ENCODE measurements at regions not wholly inside any gene's neighbourhood (a gene's known extent, or its start where the extent isn't known, plus 50 kb on each side); places are given as distances from the start of the nearest gene placed in this dataset.
"Not testable (repeated sequence)": the region's sequence is repeated elsewhere in the genome, so short reads cannot be mapped to it uniquely, and the experiment has no call there.

DNA sequence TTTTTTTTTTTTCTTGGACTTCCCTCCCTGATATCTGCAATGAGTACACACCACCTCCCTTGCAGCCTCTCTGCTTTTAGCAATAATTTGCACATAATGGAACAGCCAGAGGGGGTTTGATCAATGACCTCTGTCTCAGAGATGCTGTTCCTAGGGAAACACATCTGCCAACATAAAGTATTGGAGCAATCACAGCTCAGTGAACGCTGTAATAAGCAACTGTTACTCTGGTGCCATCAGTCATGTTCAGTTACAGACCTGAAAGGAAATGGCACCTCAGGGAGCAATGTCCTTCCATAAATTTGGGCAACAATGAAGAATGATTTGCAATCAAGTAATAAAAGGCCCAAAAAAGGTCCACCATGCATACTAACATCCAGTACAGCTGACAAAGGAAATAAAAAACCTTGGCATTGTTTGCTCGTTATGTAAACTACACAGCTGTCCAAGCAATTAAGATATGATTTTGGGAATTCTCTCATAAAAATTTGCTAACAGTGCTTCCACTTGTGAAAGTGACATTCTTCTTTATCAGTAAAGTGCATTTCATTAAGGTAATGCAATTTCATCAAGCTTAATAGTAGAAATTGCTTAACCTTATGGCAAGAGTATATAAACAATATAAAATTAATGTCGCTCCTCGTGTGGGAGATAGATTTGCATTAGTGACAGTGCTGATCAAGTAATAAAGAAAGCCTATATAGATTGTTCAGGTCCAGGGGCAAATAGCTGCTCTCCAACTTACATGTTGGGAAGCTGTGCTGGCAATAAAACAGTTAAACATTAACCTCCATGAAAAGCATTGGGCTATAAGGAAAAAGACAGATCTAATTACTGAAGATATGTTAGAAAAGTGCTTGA is 167.8 kb downstream of the RASEF start:
- no peak for DNase-seq (ENCODE audit: low read depth)

DNA sequence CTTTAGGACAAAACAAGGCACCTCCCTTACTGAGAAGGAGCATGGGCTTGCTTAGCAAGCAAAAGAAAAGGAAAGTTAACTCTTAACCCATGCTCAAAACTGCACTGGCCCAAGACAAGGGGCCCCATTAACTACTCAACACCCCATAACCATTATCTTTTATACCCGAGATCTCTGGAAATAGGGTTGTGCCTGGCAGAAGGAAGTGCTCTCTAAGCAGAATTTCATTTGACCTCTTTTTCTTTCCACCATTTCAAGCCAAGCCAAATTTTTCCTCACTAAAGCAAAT is 167.2 kb downstream of the RASEF start:
- no peak for DNase-seq (ENCODE audit: low read depth)

- DNase-seq (ENCODE audit: low read depth) = peak; percentile 10
These were observed 159.4 kb downstream of the RASEF start for GRCh38 chr9:82903503-82903902.

GRCh38 chr9:82911996-82912395 is 150.9 kb downstream of the RASEF start:
- no peak for DNase-seq (ENCODE audit: low read depth)

DNA sequence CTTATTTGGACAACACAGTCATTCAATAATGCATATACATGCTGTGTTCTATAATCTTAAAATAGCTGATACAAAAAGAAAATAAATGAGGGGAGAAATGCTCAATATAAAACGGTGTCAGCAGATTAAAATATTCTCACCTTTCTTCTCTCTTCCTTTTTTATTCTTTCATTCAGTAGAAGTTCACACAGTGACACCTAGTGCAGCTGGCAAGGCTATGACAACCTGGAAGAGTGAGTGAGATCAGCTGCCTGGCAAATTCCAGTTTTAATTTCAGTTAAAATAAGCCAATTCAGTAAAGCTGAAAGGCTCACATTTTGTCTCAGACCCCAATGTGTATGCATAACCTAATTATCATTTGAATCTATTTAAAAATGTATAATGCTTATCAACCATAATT is 150.3 kb downstream of the RASEF start:
- DNase-seq (ENCODE audit: low read depth) = no peak

DNA sequence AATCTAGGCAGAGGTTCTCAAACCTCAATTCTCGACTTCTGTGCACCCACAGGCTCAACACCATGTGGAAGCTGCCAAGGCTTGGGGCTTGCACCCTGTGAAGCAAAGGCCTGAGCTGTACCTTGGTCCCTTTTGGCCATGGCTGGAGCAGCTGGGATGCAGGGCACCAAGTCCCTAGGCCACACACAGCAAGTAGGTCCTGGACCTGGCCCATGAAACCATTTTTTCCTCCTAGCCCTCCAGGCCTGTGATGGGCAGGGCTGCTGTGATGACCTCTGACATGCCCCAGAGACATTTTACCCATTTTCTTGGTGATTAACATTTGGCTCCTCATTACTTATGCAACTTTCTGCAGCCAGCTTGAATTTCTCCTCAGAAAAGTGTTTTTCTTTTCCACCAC is 146.7 kb downstream of the RASEF start:
- not testable (repeated sequence) for DNase-seq (ENCODE audit: low read depth)

- DNase-seq (ENCODE audit: low read depth) = no peak
These were observed 142.8 kb downstream of the RASEF start for GRCh38 chr9:82920154-82920553.

- no peak for DNase-seq (ENCODE audit: low read depth)
These were observed 140.3 kb downstream of the RASEF start for GRCh38 chr9:82922686-82923085.

- DNase-seq (ENCODE audit: low read depth) = peak; percentile 17
These were observed 139.6 kb downstream of the RASEF start for GRCh38 chr9:82923092-82923911.

GRCh38 chr9:82923912-82924605 is 138.9 kb downstream of the RASEF start:
- DNase-seq (ENCODE audit: low read depth) = no peak

Data from Daoy (cell line).